Spinal cord (tissue), 9 donors: ENCODE measurements at regions not wholly inside any gene's neighbourhood (a gene's known extent, or its start where the extent isn't known, plus 50 kb on each side); places are given as distances from the start of the nearest gene placed in this dataset.
A peak's percentile ranks its signal among the peaks of the same experiment; 100 is the strongest.

Experiments used
- DNase-seq, 6 donors: peaks; one replicate each; pipeline versions ENCODE4 v3.0.0 to v3.0.0-alpha.2; 2013 to 2015; ENCODE audit warnings: low spot score in 6 of 6, low read depth in 4 of 6
- H3K27ac ChIP-seq: one replicate; pipeline ENCODE4 v1.5.1; 2013; ENCODE audit warnings: low read depth, low read length, control low read depth
- H3K27me3 ChIP-seq: one replicate; pipeline ENCODE4 v1.6.1; 2013; ENCODE audit warnings: low read length; ENCODE audit not compliant: control insufficient read depth, insufficient read depth
- H3K36me3 ChIP-seq: one replicate; pipeline ENCODE4 v1.6.1; 2013; ENCODE audit warnings: low read length; ENCODE audit not compliant: control insufficient read depth, insufficient read depth
- H3K4me1 ChIP-seq: one replicate; pipeline ENCODE4 v1.6.1; 2013; ENCODE audit warnings: low read length; ENCODE audit not compliant: control insufficient read depth, insufficient read depth
- H3K4me3 ChIP-seq: one replicate; pipeline ENCODE4 v1.5.1; 2013; ENCODE audit warnings: low read depth, low read length, control low read depth
- H3K9me3 ChIP-seq: one replicate; pipeline ENCODE4 v1.6.1; 2013; ENCODE audit warnings: low read length; ENCODE audit not compliant: control insufficient read depth, insufficient read depth
- WGBS: methylation state at CpG from one replicate; pipeline ENCODE4 v1.1.5; 2013; ENCODE audit warnings: missing lambda C conversion rate; ENCODE audit not compliant: insufficient coverage; 5-methylcytosine and 5-hydroxymethylcytosine counted together
- donor health status: healthy.

DNA sequence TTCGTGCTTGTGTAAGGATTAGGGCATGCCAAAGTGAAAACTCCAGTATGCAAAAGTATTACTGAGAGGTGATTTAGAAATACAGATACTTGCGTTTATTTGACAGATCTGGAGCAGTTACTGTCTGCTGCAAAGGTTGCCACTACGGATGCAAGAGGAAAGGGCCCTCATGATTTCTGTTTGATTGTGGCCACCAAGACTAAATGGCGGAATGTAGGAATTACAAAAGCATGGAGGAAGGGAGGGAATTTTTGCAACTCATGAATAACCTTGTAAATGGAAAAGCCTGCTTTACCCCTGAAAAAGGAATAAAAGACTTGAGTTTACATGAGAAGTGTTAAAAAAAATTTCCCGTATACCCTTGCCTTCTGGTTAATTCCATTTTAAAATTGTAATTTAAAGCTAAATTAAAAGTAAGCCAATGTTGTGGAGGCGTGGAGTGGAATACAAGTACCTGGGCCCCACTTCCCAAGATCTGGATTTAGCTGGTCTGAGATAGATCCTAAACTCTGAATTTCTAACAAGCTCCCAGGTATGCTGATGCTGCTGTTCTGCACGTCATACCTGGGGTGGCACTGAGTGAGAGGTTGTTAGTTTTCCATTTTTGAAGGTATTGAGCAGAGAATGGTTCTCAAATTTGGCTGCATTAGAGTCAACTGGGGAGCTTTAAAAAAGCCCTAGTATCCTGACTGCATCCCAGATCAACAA is 56.6 kb upstream of the NKX2-2 start:
- Histone ChIP-seq H3K9me3 (no peaks in the 10 kb centered on the region), H3K4me3 (no peak overlapping the region), H3K4me1 (no peaks in the 10 kb centered on the region), H3K27me3 (peaks cover 7% of the 10 kb centered on the region), H3K27ac (no peak overlapping the region), H3K36me3 (no peaks in the 10 kb centered on the region)
- WGBS, result 76% methylated on average over 5 of the region's 7 CpGs
- DNase-seq, result no peak

DNA sequence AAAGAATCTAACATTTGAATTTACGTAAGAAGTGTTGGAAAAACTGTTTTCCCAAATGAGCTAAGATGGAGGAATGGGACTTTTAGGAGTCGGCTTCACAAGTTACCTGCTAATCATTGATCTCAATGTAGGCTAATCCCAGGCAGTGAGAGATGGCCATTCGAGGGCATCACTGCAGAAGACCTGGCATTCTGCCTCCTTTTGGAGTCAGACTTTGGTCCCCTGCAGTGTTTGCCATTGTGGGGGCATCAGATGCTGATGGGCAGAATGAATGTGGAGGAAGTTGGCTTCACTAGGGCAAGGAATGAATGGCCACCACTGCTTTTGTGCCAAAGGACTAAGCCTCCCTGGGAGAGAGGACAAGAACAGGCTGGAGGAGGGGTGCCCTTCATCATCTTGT is 55.7 kb upstream of the NKX2-2 start:
- WGBS, result 58% methylated on average over 2 of the region's 3 CpGs
- DNase-seq, result peak in 2 of 6 donors; percentile 37 to 45
- no peak overlapping the region for H3K27ac ChIP-seq
- H3K36me3 ChIP-seq, result no peaks in the 10 kb centered on the region
- no peak overlapping the region for H3K4me3 ChIP-seq
- no peaks in the 10 kb centered on the region for H3K4me1 ChIP-seq
- H3K27me3 ChIP-seq, result peaks cover 7% of the 10 kb centered on the region
- no peaks in the 10 kb centered on the region for H3K9me3 ChIP-seq

DNA sequence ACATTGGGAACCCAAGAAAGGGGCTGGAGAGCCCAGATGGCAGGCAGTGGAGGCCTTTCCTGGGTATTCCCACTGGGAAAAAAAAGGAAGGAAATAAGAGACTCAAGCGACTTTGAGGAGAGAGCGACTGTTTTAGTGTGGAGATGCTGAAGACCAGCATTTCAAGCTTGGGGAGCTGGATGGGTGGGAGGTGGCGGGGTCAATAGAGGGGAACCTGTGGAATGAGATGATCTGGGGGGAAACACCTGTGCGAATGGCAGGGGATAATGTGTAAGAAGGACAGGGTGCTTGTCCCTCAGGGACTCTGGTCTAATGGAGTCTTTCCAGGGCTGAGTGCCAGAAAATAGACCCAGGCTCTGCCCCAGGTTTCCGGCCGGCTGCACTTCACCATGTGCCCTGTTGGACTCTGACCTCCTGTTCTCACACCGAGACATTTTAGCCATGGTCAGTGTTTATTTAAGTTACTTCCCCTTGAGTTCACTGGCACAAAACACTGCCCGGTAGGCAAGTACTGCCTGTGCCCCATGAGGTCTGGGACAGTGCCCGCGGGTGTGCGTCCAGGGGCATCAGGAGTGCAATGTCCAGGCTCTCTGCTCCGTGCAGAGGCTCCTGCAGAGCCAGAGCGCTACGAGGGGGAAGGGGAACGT is 50.4 kb upstream of the NKX2-2 start:
- no peak overlapping the region for H3K27ac ChIP-seq
- peak in 1 of 6 donors; percentile 19 for DNase-seq

More for the DNA sequence above, 50.4 kb upstream of the NKX2-2 start:
- Histone ChIP-seq H3K36me3 (no peaks in the 10 kb centered on the region), H3K27me3 (no peaks in the 10 kb centered on the region), H3K4me1 (no peaks in the 10 kb centered on the region), H3K4me3 (no peak overlapping the region), H3K9me3 (no peaks in the 10 kb centered on the region)
- 55% methylated on average over 11 of the region's 15 CpGs for WGBS
